GM18507 (cell line): ENCODE measurements at regions not wholly inside any gene's neighbourhood (a gene's known extent, or its start where the extent isn't known, plus 50 kb on each side); places are given as distances from the start of the nearest gene placed in this dataset.
"Not testable (repeated sequence)": the region's sequence is repeated elsewhere in the genome, so short reads cannot be mapped to it uniquely, and the experiment has no call there.

Source experiments
- DNase-seq: peaks from one replicate; pipeline ENCODE4 v3.0.0; 2011; ENCODE audit warnings: low read depth; ENCODE audit not compliant: insufficient read length; ENCODE audit errors: extremely low spot score
- FAIRE-seq: peaks from 2 replicates; lab custom pipeline; 2011; peaks lifted over from hg19 to GRCh38; lab: Jason Lieb, UNC

- FAIRE-seq (no peak), DNase-seq (no peak)
Observed at GRCh38 chrX:142503967-142504643, 299.0 kb upstream of the MAGEC2 start.

DNA sequence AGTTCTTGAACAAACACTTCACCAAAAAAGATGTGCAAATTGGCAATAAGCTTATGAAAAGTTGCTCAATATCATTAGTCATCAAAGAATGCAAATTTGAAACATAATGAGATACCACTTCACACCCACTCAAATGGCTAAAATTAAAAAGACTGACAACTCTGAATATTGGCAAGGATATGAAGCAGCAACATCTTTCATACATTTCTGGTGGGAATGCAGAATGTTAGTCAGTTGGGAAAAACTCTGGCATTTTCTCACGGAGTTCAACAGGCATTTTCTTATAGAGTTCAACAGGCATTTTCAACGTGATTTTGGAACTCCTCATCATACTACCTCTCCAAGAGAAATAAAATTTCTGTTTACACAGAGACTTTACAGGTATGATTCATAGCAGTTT is 297.4 kb upstream of the MAGEC2 start:
- no peak for DNase-seq
- FAIRE-seq = no peak

DNA sequence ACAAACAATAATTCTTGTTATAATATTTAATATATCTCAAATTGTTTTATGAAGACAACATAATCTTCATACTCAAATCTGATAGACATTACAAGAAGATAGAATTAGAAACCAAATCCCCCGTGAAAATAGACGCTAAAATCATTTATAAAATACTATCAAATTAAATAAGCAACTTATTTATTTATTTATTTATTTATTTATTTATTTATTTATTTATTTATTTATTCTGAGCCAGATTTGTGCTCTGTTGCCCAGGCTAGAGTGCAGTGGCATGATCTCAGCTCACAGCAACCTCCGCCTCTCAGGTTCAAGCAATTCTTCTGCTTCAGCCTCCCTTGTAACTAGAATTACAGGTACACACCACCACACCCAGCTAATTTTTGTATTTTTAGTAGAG is 294.9 kb upstream of the MAGEC2 start:
- FAIRE-seq (no peak), DNase-seq (no peak)

GRCh38 chrX:142483965-142484364 is 278.9 kb upstream of the MAGEC2 start:
- FAIRE-seq = no peak
- no peak for DNase-seq

GRCh38 chrX:142446349-142446748 is 241.3 kb upstream of the MAGEC2 start:
- FAIRE-seq (no peak), DNase-seq (no peak)

GRCh38 chrX:142428916-142429315 is 223.8 kb upstream of the MAGEC2 start:
- DNase-seq = no peak
- FAIRE-seq = no peak

DNA sequence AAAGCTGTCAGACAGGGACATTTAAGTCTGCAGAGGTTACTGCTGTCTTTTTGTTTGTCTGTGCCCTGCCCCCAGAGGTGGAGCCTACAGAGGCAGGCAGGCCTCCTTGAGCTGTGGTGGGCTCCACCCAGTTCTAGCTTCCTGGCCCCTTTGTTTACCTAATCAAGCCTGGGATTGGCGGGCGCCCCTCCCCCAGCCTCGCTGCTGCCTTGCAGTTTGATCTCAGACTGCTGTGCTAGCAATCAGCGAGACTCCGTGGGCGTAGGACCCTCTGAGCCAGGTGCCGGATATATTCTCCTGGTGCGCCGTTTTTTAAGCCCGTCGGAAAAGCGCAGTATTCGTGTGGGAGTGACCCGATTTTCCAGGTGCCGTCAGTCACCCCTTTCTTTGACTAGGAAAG is 185.9 kb upstream of the MAGEC2 start:
- DNase-seq, FAIRE-seq: not testable (repeated sequence)

GRCh38 chrX:142363501-142363900 is 158.4 kb upstream of the MAGEC2 start:
- FAIRE-seq (no peak), DNase-seq (no peak)

- FAIRE-seq = no peak
Observed at GRCh38 chrX:142359331-142359730, 154.2 kb upstream of the MAGEC2 start.

DNA sequence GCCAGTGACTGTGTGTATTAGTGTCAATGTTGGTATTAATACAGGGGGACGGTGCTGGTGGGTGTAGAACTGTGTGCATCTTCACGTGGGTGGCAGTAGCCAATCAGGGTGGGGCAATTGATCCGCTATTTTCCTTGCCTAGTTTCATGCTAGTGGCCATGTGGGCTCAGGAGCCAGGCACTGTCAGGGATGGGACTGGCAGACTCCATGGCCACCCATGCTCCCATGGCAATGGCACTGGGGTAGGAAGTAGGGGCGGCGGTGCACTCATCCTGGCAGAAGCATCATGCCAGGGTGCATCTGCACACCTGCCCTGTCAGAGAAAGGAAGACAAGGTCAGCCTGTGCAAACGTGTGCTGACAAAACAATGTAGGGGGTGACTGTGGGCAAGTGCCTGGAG is 122.1 kb upstream of the MAGEC2 start:
- DNase-seq (no peak), FAIRE-seq (no peak)

More at GRCh38 chrX:142359331-142359730, 154.2 kb upstream of the MAGEC2 start:
- no peak for DNase-seq

DNA sequence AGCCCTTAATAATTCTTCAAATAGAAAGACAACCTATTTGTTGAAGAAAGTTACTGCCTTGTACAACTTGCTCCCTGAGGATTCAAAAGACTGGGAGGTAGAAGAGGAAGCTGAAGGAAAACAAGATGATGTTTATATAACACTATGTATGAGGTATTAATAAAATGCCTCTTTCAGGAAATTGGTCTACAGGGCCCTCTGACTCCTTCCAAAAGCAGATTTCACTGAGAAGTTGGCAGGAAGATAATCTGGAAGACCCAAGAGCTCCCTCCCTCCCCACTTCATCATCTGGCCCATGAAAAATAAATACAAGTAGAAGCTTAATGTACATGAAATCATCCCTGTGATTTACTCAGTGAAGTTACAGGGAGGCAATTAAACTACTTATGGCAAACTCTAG is 107.5 kb upstream of the MAGEC2 start:
- FAIRE-seq (no peak), DNase-seq (no peak)

DNA sequence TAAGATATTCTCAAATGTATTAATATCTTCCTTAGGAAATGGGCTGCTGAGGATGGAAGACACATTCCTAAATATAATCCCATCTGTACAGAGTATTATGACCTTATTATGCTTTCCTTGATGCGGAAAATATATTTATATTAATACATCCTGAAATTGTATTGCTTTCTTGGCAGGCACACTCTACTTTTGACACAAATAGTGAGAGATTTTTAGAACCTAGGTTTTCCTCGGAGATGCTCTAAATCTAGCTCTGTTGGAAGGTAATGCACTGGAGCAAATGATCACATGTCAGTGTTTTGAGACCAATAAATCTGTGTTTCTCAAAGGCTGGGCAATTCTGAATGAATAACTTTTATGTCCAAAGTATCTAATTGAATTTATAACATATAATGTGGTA is 94.3 kb upstream of the MAGEC2 start:
- DNase-seq (no peak), FAIRE-seq (no peak)

- DNase-seq (no peak), FAIRE-seq (no peak)
Observed at GRCh38 chrX:142296421-142296820, 91.3 kb upstream of the MAGEC2 start.

- DNase-seq = no peak
- FAIRE-seq = no peak
Observed at GRCh38 chrX:142295190-142295589, 90.1 kb upstream of the MAGEC2 start.

GRCh38 chrX:142270166-142270565 is 65.1 kb upstream of the MAGEC2 start:
- not testable (repeated sequence) for FAIRE-seq, DNase-seq

GRCh38 chrX:142266417-142266816 is 61.3 kb upstream of the MAGEC2 start:
- no peak for FAIRE-seq
- DNase-seq = no peak

DNA sequence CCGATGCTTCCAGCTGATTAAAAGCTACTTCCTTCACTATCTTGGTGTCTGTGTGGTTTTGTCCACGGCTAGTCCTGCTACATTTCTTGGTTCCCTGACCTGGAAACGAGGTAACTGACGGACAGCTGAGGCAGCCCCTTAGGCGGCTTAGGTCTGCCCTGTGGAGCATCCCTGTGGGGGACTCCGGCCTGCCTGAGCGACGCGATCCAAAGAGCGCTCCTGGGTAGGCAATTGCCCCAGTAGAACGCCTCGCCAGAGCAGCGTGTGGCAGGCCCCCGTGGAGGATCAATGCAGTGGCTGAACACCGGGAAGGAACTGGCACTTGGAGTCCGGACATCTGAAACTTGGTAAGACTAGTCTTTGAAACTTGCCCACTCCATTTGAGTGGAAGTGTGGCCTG is 60.5 kb upstream of the MAGEC2 start:
- FAIRE-seq, DNase-seq: not testable (repeated sequence)

GRCh38 chrX:142256935-142257334 is 51.8 kb upstream of the MAGEC2 start:
- DNase-seq (no peak), FAIRE-seq (no peak)
